ENCODE measurements at regions not wholly inside any gene's neighbourhood (a gene's known extent, or its start where the extent isn't known, plus 50 kb on each side); places are given as distances from the start of the nearest gene placed in this dataset.
A peak's percentile ranks its signal among the peaks of the same experiment; 100 is the strongest.

GRCh38 chr3:107992976-107993684 is 97.7 kb downstream of the CD47 start:
- no peak for DNase-seq (ENCODE audit: low read depth in 2 of 2)

- DNase-seq (ENCODE audit: low read depth in 2 of 2) = no peak
Measured at GRCh38 chr3:107990926-107991325, 99.9 kb downstream of the CD47 start.

GRCh38 chr3:107990433-107990832 is 100.4 kb downstream of the CD47 start:
- DNase-seq (ENCODE audit: low read depth in 2 of 2) = no peak

GRCh38 chr3:107989661-107990060 is 101.2 kb downstream of the CD47 start:
- DNase-seq (ENCODE audit: low read depth in 2 of 2) = no peak

GRCh38 chr3:107988460-107989175 is 102.2 kb downstream of the CD47 start:
- DNase-seq (ENCODE audit: low read depth in 2 of 2) = no peak

- peak; percentile 93 for DNase-seq (ENCODE audit: low read depth in 2 of 2)
Measured at GRCh38 chr3:107987036-107987939, 103.5 kb downstream of the CD47 start.

GRCh38 chr3:107986505-107986904 is 104.3 kb downstream of the CD47 start:
- no peak for DNase-seq (ENCODE audit: low read depth in 2 of 2)

GRCh38 chr3:107985496-107985895 is 105.3 kb downstream of the CD47 start:
- no peak for DNase-seq (ENCODE audit: low read depth in 2 of 2)

GRCh38 chr3:107983247-107983646 is 107.6 kb downstream of the CD47 start:
- DNase-seq (ENCODE audit: low read depth in 2 of 2) = no peak

GRCh38 chr3:107982165-107982564 is 108.7 kb downstream of the CD47 start:
- DNase-seq (ENCODE audit: low read depth in 2 of 2) = no peak

GRCh38 chr3:107981471-107982111 is 109.2 kb downstream of the CD47 start:
- DNase-seq (ENCODE audit: low read depth in 2 of 2) = no peak

- no peak for DNase-seq (ENCODE audit: low read depth in 2 of 2)
Measured at GRCh38 chr3:107979538-107979937, 111.3 kb downstream of the CD47 start.

GRCh38 chr3:107978131-107979055 is 112.4 kb downstream of the CD47 start:
- DNase-seq (ENCODE audit: low read depth in 2 of 2) = no peak

GRCh38 chr3:107977221-107978130 is 113.4 kb downstream of the CD47 start:
- DNase-seq (ENCODE audit: low read depth in 2 of 2) = no peak

GRCh38 chr3:107976202-107976800 is 114.5 kb downstream of the CD47 start:
- no peak for DNase-seq (ENCODE audit: low read depth in 2 of 2)

GRCh38 chr3:107975529-107976201 is 115.2 kb downstream of the CD47 start:
- DNase-seq (ENCODE audit: low read depth in 2 of 2) = no peak

- no peak for DNase-seq (ENCODE audit: low read depth in 2 of 2)
Measured at GRCh38 chr3:107973961-107974360, 116.9 kb downstream of the CD47 start.

GRCh38 chr3:107973152-107973551 is 117.7 kb downstream of the CD47 start:
- DNase-seq (ENCODE audit: low read depth in 2 of 2) = no peak

Measured in fibroblast of skin of left biceps (primary cell).